ENCODE measurements at regions not wholly inside any gene's neighbourhood (a gene's known extent, or its start where the extent isn't known, plus 50 kb on each side); places are given as distances from the start of the nearest gene placed in this dataset.
A peak's percentile ranks its signal among the peaks of the same experiment; 100 is the strongest.

DNA sequence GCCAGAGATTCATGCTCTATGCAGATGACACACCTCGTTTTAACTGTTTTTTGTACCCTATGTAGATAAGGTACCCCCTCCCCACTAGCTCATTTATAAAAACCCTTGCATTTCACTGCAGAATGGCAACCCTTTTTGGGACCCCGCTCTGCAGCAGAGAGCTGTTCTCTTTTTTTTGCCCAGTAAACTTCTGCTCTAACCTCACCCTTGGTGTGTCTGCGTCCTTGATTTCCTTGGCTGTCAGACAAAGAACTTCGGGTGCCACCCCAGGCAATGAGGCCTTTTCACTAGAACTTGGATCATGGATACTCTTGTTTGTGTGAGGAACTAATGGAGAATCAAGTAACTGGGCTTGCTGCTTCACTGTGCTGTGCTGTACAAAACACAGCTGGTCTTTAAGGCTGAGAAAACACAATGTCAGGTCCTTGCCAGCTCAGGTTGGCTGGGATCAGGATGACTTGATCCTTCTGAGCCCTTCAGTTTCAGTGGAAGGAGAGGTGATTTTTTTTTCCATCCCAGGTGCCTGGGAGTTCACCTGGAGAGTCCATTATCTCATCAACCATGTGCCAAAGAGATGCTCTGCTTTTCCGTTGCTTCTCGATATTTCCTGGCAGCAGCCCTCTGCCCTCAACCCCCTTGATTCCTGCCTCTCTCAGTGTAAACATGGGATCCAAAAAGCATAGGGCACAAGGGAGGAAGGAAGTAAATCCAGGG lies 133.2 kb upstream of the FAM20A start:
- WGBS, 2 donors = 41 to 54% methylated on average over 6 of the region's 6 CpGs
- no peak overlapping the region for H3K4me3 ChIP-seq (ENCODE audit: low read depth, poor library complexity, severe bottlenecking)
- intact Hi-C loops (cut with DNase I; ENCODE audit: low total_unique reads) = no loop called here
- TF ChIP-seq, protein P1, sequence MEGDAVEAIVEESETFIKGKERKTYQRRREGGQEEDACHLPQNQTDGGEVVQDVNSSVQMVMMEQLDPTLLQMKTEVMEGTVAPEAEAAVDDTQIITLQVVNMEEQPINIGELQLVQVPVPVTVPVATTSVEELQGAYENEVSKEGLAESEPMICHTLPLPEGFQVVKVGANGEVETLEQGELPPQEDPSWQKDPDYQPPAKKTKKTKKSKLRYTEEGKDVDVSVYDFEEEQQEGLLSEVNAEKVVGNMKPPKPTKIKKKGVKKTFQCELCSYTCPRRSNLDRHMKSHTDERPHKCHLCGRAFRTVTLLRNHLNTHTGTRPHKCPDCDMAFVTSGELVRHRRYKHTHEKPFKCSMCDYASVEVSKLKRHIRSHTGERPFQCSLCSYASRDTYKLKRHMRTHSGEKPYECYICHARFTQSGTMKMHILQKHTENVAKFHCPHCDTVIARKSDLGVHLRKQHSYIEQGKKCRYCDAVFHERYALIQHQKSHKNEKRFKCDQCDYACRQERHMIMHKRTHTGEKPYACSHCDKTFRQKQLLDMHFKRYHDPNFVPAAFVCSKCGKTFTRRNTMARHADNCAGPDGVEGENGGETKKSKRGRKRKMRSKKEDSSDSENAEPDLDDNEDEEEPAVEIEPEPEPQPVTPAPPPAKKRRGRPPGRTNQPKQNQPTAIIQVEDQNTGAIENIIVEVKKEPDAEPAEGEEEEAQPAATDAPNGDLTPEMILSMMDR (IDR thresholded peaks at IDR 0.05) = no peak
- TF ChIP-seq POLR2A (IDR thresholded peaks at IDR 0.05) = no peak
- no peak for DNase-seq (ENCODE audit: low spot score in 2 of 2)

DNA sequence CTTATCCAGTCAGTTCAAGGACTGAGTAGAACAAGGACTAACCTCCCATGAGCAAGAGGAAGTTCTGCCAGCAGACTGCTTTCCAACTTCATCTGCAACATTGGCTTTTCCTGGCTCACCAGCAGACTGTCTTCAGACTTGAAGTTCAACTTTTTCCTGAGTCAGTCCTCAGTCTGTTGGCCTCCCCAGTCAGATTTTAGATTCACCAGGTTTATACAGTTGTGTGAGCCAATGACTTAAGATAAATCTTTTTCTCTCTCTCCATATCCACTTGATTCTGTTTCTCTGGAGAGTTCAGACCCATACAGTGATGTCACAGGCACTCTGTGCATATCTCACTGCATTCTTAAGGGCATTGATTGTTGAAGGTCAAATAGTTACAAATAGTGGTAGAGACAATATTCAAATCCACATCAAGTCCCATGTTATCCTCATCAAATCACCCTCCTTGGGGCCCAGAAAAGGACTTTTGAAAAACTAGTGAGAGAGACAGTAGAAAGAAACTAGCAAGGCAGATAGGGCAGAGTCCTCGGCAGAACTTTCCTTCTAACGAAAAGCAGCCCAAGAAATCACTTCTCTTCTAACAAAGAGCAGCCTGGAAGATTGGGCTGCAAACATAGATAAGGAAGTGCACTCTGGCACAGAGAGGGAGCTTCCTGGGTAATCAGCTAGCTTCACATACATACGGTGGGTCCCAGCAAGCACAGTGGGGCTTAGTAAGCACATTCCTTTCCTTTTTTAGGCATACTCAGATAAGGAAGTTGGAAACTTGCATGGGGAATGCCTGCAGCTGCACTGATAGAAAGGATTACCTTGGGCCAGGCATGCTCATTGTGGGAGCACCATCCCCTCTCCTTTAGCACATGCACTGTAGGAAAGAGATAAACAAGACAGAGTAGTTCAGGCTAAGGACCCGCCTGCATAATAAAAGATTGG lies 132.3 kb upstream of the FAM20A start:
- intact Hi-C loops (cut with DNase I; ENCODE audit: low total_unique reads) = no loop called here
- H3K4me3 ChIP-seq (ENCODE audit: low read depth, poor library complexity, severe bottlenecking) = no peak overlapping the region
- DNase-seq (ENCODE audit: low spot score in 2 of 2) = peak in 1 of 2 donors; percentile 56
- TF ChIP-seq, protein P1 (IDR thresholded peaks at IDR 0.05) = no peak
- no peak for TF ChIP-seq POLR2A (IDR thresholded peaks at IDR 0.05)
- WGBS, 2 donors = 30 to 42% methylated on average over 4 of the region's 4 CpGs

DNA sequence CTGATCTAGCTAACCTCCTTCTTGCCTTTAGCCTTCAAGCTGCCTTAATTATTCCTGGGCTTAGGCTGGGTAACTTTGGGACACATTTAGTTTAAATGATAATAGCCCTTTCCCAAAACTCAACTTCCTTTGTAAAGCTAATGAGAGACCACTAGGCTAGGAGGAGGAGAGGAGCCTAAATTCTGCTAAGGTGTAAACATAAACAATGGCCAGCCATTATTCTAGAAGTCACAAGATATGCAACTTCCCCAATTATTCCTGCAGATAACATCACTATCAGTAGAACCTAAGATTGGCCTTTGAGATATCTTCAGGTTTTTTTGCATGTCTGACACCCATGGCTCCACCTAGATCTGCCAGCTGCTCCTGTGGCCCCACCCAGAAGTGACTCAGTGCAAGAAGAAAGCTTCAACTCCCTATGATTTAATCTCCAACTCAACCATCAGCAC lies 131.2 kb upstream of the FAM20A start:
- DNase-seq (ENCODE audit: low spot score in 2 of 2) = no peak
- intact Hi-C loops (cut with DNase I; ENCODE audit: low total_unique reads) = no loop called here
- no peak for TF ChIP-seq POLR2A (IDR thresholded peaks at IDR 0.05)
- TF ChIP-seq, protein P1 (IDR thresholded peaks at IDR 0.05) = no peak
- H3K4me3 ChIP-seq (ENCODE audit: low read depth, poor library complexity, severe bottlenecking) = no peak overlapping the region

DNA sequence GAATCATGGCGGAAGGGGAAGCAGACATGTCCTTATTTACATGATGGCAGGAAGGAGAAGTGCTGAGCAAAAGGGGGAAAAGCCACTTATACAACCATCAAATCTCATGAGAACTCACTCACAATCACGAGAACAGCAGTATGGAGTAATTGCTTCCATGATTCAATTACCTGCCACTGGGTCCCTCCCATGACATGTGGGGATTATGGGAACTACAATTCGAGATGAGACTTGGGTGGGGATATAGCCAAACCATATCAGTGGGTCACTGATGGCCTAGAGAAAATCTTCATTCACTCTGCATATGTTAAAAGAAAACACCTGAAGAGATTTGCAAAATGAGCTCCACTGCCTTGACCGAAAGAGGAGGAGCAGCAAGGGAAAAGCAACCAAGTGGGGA lies 130.3 kb upstream of the FAM20A start:
- WGBS, 2 donors = 84% methylated on average over 4 of the region's 4 CpGs
- no peak for DNase-seq (ENCODE audit: low spot score in 2 of 2)
- intact Hi-C loops (cut with DNase I; ENCODE audit: low total_unique reads) = no loop called here
- H3K4me3 ChIP-seq (ENCODE audit: low read depth, poor library complexity, severe bottlenecking) = no peak overlapping the region
- no peak for TF ChIP-seq POLR2A (IDR thresholded peaks at IDR 0.05)
- TF ChIP-seq, protein P1 (IDR thresholded peaks at IDR 0.05) = no peak

DNA sequence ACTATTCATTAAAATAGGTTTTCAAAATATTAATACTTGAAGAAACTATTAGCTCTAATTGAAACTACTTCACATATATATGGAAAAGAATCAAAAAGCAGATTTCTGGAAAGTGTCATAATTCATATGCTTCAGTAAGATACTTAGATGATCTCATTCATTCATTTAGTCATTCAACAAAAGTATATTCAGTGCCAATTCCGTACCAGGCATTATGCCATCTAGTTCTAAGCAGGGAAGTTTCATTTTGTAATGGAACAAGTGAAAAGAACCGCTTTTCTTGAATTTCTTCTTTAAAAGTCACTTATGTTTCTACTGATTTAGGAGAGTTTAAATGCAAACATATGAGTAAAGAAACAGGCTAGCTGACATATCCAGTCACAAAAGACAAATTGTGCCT lies 118.3 kb upstream of the FAM20A start:
- WGBS, 2 donors = 21 to 28% methylated on average over 2 of the region's 2 CpGs
- intact Hi-C loops (cut with DNase I; ENCODE audit: low total_unique reads) = no loop called here
- no peak for TF ChIP-seq POLR2A (IDR thresholded peaks at IDR 0.05)
- TF ChIP-seq, protein P1 (IDR thresholded peaks at IDR 0.05) = no peak
- no peak for DNase-seq (ENCODE audit: low spot score in 2 of 2)
- H3K4me3 ChIP-seq (ENCODE audit: low read depth, poor library complexity, severe bottlenecking) = no peak overlapping the region

Measured in lower leg skin (tissue), 4 donors.